Esophagus squamous epithelium (tissue), 5 donors: ENCODE measurements at regions not wholly inside any gene's neighbourhood (a gene's known extent, or its start where the extent isn't known, plus 50 kb on each side); places are given as distances from the start of the nearest gene placed in this dataset.

ENCODE experiments used
- DNase-seq: peaks from one replicate; lab custom pipeline; 2025; lab: John Stamatoyannopoulos, UW
- H3K27ac ChIP-seq, 4 donors: fragments of 200-600 bp; sonication (generic); one replicate each; pipeline ENCODE4 v1.5.1; 2016 to 2019; ENCODE audit warnings: mild to moderate bottlenecking in 1 of 4
- H3K27me3 ChIP-seq, 4 donors: fragments of 200-600 bp; sonication (generic); 1 replicate in 3 of 4; 2 replicates in 1 of 4; pipeline versions ENCODE4 v1.5.1 to v1.6.0; 2017 to 2021; ENCODE audit warnings: antibody characterized with exemption in 1 of 4
- H3K36me3 ChIP-seq, 3 donors: fragments of 200-600 bp; sonication (generic); one replicate each; pipeline ENCODE4 v1.5.1; 2016 to 2019
- H3K4me1 ChIP-seq, 3 donors: fragments of 200-600 bp; sonication (generic); one replicate each; pipeline ENCODE4 v1.5.1; 2017 to 2019
- H3K4me3 ChIP-seq, 4 donors: fragments of 200-600 bp; sonication (generic); 1 replicate in 3 of 4; 2 replicates in 1 of 4; pipeline ENCODE4 v1.5.1; 2016 to 2019; ENCODE audit warnings: mild to moderate bottlenecking in 2 of 4, moderate library complexity in 1 of 4
- H3K9me3 ChIP-seq, 3 donors: fragments of 200-600 bp; sonication (generic); one replicate each; pipeline ENCODE4 v1.5.1; 2016 to 2019
- CTCF ChIP-seq, 6 experiments: fragments of 450-650 bp in 4 of 6; fragments of 200-600 bp in 2 of 6; sonication (generic) in 2 of 6; IDR thresholded peaks; one replicate each; pipeline ENCODE4 v1.5.1; 2016 to 2019; ENCODE audit warnings: antibody characterized with exemption in 6 of 6, mild to moderate bottlenecking in 4 of 6, moderate library complexity in 4 of 6
- POLR2A ChIP-seq, 4 donors: fragments of 450-650 bp; IDR thresholded peaks; one replicate each; pipeline ENCODE4 v1.6.1; 2017; ENCODE audit warnings: antibody characterized with exemption in 4 of 4, mild to moderate bottlenecking in 4 of 4, moderate library complexity in 3 of 4
- WGBS, 2 donors: methylation state at CpG; one replicate each; pipeline ENCODE4 v1.1.5; 2018; 5-methylcytosine and 5-hydroxymethylcytosine counted together
- intact Hi-C: fragments of 100-400 bp; cut with DNase I; formaldehyde crosslinking; loops from one replicate; pipeline ENCODE4 v1.15.0; 2022
- donor health status: DM: yes; HTN: yes; CAD: no.

GRCh38 chr6:164455835-164456234, 853.6 kb downstream of the C6orf118 start:
- intact Hi-C loops = no loop called here
- H3K27me3 ChIP-seq = no peaks in the 10 kb centered on the region
- H3K4me1 ChIP-seq = no peaks in the 10 kb centered on the region
- H3K9me3 ChIP-seq = no peaks in the 10 kb centered on the region
- no peak overlapping the region for H3K27ac ChIP-seq
- WGBS, 2 donors = 75 to 80% methylated on average over 8 to 9 of the region's 9 CpGs
- H3K36me3 ChIP-seq = no peaks in the 10 kb centered on the region
- TF ChIP-seq POLR2A (IDR thresholded peaks at IDR 0.05) (no peak), CTCF (IDR thresholded peaks at IDR 0.05) (no peak)
- H3K4me3 ChIP-seq = no peak overlapping the region
- no peak for DNase-seq

GRCh38 chr6:164453835-164454234, 855.6 kb downstream of the C6orf118 start:
- no peaks in the 10 kb centered on the region for H3K9me3 ChIP-seq
- H3K27me3 ChIP-seq = no peaks in the 10 kb centered on the region
- intact Hi-C loops = no loop called here
- H3K36me3 ChIP-seq = no peaks in the 10 kb centered on the region
- no peak overlapping the region for H3K27ac ChIP-seq
- 81 to 83% methylated on average over 3 of the region's 3 CpGs for WGBS, 2 donors
- no peaks in the 10 kb centered on the region for H3K4me1 ChIP-seq
- TF ChIP-seq CTCF (IDR thresholded peaks at IDR 0.05) (no peak), POLR2A (IDR thresholded peaks at IDR 0.05) (no peak)
- DNase-seq = no peak
- H3K4me3 ChIP-seq = no peak overlapping the region

- TF ChIP-seq POLR2A (IDR thresholded peaks at IDR 0.05) (no peak), CTCF (IDR thresholded peaks at IDR 0.05) (no peak)
- DNase-seq = no peak
- intact Hi-C loops = no loop called here
- Histone ChIP-seq H3K9me3 (peaks cover 0 to 7% (median 0%) of the 10 kb centered on the region in 3 donors), H3K27me3 (no peaks in the 10 kb centered on the region), H3K27ac (no peak overlapping the region), H3K4me1 (no peaks in the 10 kb centered on the region), H3K4me3 (no peak overlapping the region), H3K36me3 (no peaks in the 10 kb centered on the region)
- WGBS, 2 donors = 78 to 91% methylated on average over 2 of the region's 2 CpGs
These were observed 866.8 kb downstream of the C6orf118 start for GRCh38 chr6:164442572-164442971.

GRCh38 chr6:164439331-164439730, 870.1 kb downstream of the C6orf118 start:
- Histone ChIP-seq H3K27ac (no peak overlapping the region), H3K4me3 (no peak overlapping the region), H3K27me3 (no peaks in the 10 kb centered on the region), H3K36me3 (no peaks in the 10 kb centered on the region), H3K4me1 (no peaks in the 10 kb centered on the region), H3K9me3 (peaks cover 0 to 7% (median 0%) of the 10 kb centered on the region in 3 donors)
- TF ChIP-seq POLR2A (IDR thresholded peaks at IDR 0.05) (no peak), CTCF (IDR thresholded peaks at IDR 0.05) (no peak)
- intact Hi-C loops = no loop called here
- WGBS, 2 donors = 51 to 57% methylated on average over 5 of the region's 5 CpGs
- DNase-seq = no peak

GRCh38 chr6:164436976-164437375, 872.4 kb downstream of the C6orf118 start:
- no peak overlapping the region for H3K27ac ChIP-seq
- no peak for TF ChIP-seq POLR2A (IDR thresholded peaks at IDR 0.05)
- no peak for TF ChIP-seq CTCF (IDR thresholded peaks at IDR 0.05)
- no peaks in the 10 kb centered on the region for H3K9me3 ChIP-seq
- H3K27me3 ChIP-seq = no peaks in the 10 kb centered on the region
- no peak for DNase-seq
- no peak overlapping the region for H3K4me3 ChIP-seq
- H3K4me1 ChIP-seq = no peaks in the 10 kb centered on the region
- 79 to 89% methylated on average over 5 of the region's 5 CpGs for WGBS, 2 donors
- no peaks in the 10 kb centered on the region for H3K36me3 ChIP-seq
- intact Hi-C loops = no loop called here
